ENCODE measurements at regions not wholly inside any gene's neighbourhood (a gene's known extent, or its start where the extent isn't known, plus 50 kb on each side); places are given as distances from the start of the nearest gene placed in this dataset.
"Not testable (repeated sequence)": the region's sequence is repeated elsewhere in the genome, so short reads cannot be mapped to it uniquely, and the experiment has no call there.

GRCh38 chr2:31802711-31803110 is 208.1 kb downstream of the MEMO1 start:
- no peak overlapping the region for H3K4me3 Mint-ChIP-seq
- H3K27me3 Mint-ChIP-seq (ENCODE audit: low read depth) = no peaks in the 10 kb centered on the region
- TF ChIP-seq, protein P1, sequence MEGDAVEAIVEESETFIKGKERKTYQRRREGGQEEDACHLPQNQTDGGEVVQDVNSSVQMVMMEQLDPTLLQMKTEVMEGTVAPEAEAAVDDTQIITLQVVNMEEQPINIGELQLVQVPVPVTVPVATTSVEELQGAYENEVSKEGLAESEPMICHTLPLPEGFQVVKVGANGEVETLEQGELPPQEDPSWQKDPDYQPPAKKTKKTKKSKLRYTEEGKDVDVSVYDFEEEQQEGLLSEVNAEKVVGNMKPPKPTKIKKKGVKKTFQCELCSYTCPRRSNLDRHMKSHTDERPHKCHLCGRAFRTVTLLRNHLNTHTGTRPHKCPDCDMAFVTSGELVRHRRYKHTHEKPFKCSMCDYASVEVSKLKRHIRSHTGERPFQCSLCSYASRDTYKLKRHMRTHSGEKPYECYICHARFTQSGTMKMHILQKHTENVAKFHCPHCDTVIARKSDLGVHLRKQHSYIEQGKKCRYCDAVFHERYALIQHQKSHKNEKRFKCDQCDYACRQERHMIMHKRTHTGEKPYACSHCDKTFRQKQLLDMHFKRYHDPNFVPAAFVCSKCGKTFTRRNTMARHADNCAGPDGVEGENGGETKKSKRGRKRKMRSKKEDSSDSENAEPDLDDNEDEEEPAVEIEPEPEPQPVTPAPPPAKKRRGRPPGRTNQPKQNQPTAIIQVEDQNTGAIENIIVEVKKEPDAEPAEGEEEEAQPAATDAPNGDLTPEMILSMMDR (IDR thresholded peaks at IDR 0.05; ENCODE audit: unreplicated experiment) = no peak
- H3K36me3 Mint-ChIP-seq = no peaks in the 10 kb centered on the region
- H3K4me1 Mint-ChIP-seq = no peaks in the 10 kb centered on the region
- H3K27ac Mint-ChIP-seq = no peak overlapping the region
- H3K9me3 Mint-ChIP-seq = peaks cover 21% of the 10 kb centered on the region
- DNase-seq (ENCODE audit: low spot score in 2 of 2, unreplicated experiment in 2 of 2) = no peak

- H3K4me1 Mint-ChIP-seq; H3K27me3 Mint-ChIP-seq (ENCODE audit: low read depth); DNase-seq (ENCODE audit: low spot score in 2 of 2, unreplicated experiment in 2 of 2); H3K27ac Mint-ChIP-seq; H3K4me3 Mint-ChIP-seq; H3K36me3 Mint-ChIP-seq: not testable (repeated sequence)
- peaks cover 39% of the 10 kb centered on the region for H3K9me3 Mint-ChIP-seq
Observed at GRCh38 chr2:31799282-31799681, 211.5 kb downstream of the MEMO1 start.

DNA sequence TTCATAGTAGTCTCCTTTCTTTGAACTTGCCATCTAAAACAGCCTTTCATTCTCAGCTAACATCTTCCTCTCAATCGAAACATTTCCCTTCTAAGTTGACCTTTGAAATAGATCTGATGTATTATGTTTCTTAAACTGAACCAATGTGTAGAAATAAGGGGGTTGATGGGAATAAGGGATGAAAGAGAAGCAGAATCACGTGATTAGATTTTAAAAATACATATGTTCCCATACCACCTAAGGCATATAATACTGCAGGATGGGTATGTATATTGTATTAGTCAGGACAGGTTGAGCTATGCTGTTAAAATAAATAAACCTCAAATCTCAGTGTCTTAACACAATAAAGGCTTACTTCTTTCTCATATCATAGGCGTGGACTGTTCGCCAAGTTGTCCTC is 207.5 kb upstream of the SRD5A2 start:
- Mint-ChIP-seq H3K27me3 (ENCODE audit: low read depth) (peaks cover 15% of the 10 kb centered on the region), H3K4me1 (no peaks in the 10 kb centered on the region), H3K9me3 (peaks cover 37% of the 10 kb centered on the region), H3K27ac (no peak overlapping the region), H3K4me3 (no peak overlapping the region), H3K36me3 (no peaks in the 10 kb centered on the region)
- TF ChIP-seq, protein P1 (IDR thresholded peaks at IDR 0.05; ENCODE audit: unreplicated experiment) = no peak
- DNase-seq (ENCODE audit: low spot score in 2 of 2, unreplicated experiment in 2 of 2) = no peak

GRCh38 chr2:31785876-31786275 is 205.1 kb upstream of the SRD5A2 start:
- H3K4me3 Mint-ChIP-seq = no peak overlapping the region

DNA sequence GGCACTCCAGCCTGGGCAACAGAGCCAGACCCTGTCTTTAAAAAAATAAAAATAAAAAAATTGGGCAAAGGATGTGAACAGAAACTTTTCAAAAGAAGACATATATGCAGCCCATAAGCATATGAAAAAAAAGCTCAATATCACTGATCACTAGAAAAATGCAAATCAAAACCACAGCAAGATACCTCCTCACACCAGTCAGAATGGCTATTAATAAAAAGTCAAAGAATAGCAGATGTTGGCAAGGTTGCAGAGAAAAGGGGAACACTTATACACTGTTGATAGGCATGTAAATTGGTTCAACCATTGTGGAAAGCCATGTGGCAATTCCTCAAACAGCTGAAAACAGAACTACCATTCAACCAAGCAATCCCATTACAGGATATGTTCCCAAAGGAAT is 204.1 kb upstream of the SRD5A2 start:
- H3K9me3 Mint-ChIP-seq = peaks cover 71% of the 10 kb centered on the region
- no peaks in the 10 kb centered on the region for H3K4me1 Mint-ChIP-seq
- no peak overlapping the region for H3K4me3 Mint-ChIP-seq
- H3K27ac Mint-ChIP-seq = no peak overlapping the region
- H3K36me3 Mint-ChIP-seq = no peaks in the 10 kb centered on the region
- TF ChIP-seq, protein P1 (IDR thresholded peaks at IDR 0.05; ENCODE audit: unreplicated experiment) = no peak
- DNase-seq (ENCODE audit: low spot score in 2 of 2, unreplicated experiment in 2 of 2) = no peak
- peaks cover 12% of the 10 kb centered on the region for H3K27me3 Mint-ChIP-seq (ENCODE audit: low read depth)

More at GRCh38 chr2:31785876-31786275, 205.1 kb upstream of the SRD5A2 start:
- Mint-ChIP-seq H3K4me1 (no peaks in the 10 kb centered on the region), H3K27me3 (ENCODE audit: low read depth) (peaks cover 15% of the 10 kb centered on the region), H3K27ac (no peak overlapping the region), H3K36me3 (no peaks in the 10 kb centered on the region), H3K9me3 (peaks cover 61% of the 10 kb centered on the region)
- no peak for DNase-seq (ENCODE audit: low spot score in 2 of 2, unreplicated experiment in 2 of 2)
- TF ChIP-seq, protein P1 (IDR thresholded peaks at IDR 0.05; ENCODE audit: unreplicated experiment) = no peak

GRCh38 chr2:31783446-31784091 is 202.8 kb upstream of the SRD5A2 start:
- H3K27me3 Mint-ChIP-seq (ENCODE audit: low read depth); DNase-seq (ENCODE audit: low spot score in 2 of 2, unreplicated experiment in 2 of 2); H3K4me3 Mint-ChIP-seq; H3K4me1 Mint-ChIP-seq; H3K36me3 Mint-ChIP-seq; H3K27ac Mint-ChIP-seq: not testable (repeated sequence)
- peaks cover 71% of the 10 kb centered on the region for H3K9me3 Mint-ChIP-seq

GRCh38 chr2:31778153-31778552 is 197.4 kb upstream of the SRD5A2 start:
- TF ChIP-seq, protein P1 (IDR thresholded peaks at IDR 0.05; ENCODE audit: unreplicated experiment) = no peak
- Mint-ChIP-seq H3K4me3 (no peak overlapping the region), H3K9me3 (peaks cover 33% of the 10 kb centered on the region), H3K27ac (no peak overlapping the region), H3K36me3 (no peaks in the 10 kb centered on the region), H3K27me3 (ENCODE audit: low read depth) (no peaks in the 10 kb centered on the region), H3K4me1 (no peaks in the 10 kb centered on the region)
- DNase-seq (ENCODE audit: low spot score in 2 of 2, unreplicated experiment in 2 of 2) = no peak

Measured in mesothelial cell of epicardium (in vitro differentiated cells).